ENCODE measurements at regions not wholly inside any gene's neighbourhood (a gene's known extent, or its start where the extent isn't known, plus 50 kb on each side); places are given as distances from the start of the nearest gene placed in this dataset.
"Not testable (repeated sequence)": the region's sequence is repeated elsewhere in the genome, so short reads cannot be mapped to it uniquely, and the experiment has no call there.

- Mint-ChIP-seq H3K27me3 (ENCODE audit: low read depth) (peaks cover 4% of the 10 kb centered on the region), H3K36me3 (ENCODE audit: low read depth) (no peaks in the 10 kb centered on the region), H3K9me3 (no peaks in the 10 kb centered on the region), H3K4me1 (peaks cover 15% of the 10 kb centered on the region), H3K4me3 (no peak overlapping the region), H3K27ac (ENCODE audit: unreplicated experiment) (no peak overlapping the region)
- DNase-seq (ENCODE audit: low read depth, low spot score), result no peak
- TF ChIP-seq CTCF (conservative IDR thresholded peaks at IDR 0.05), result no peak
Observed at GRCh38 chr2:64743739-64744330, 90.1 kb upstream of the SERTAD2 start.

- no peak for DNase-seq (ENCODE audit: low read depth, low spot score)
- Mint-ChIP-seq H3K4me3 (no peak overlapping the region), H3K36me3 (ENCODE audit: low read depth) (no peaks in the 10 kb centered on the region), H3K27ac (ENCODE audit: unreplicated experiment) (no peak overlapping the region), H3K27me3 (ENCODE audit: low read depth) (peaks cover 5% of the 10 kb centered on the region), H3K9me3 (no peaks in the 10 kb centered on the region), H3K4me1 (peaks cover 24% of the 10 kb centered on the region)
- no peak for TF ChIP-seq CTCF (conservative IDR thresholded peaks at IDR 0.05)
Observed at GRCh38 chr2:64745562-64745961, 91.8 kb upstream of the SERTAD2 start.

- not testable (repeated sequence) for H3K36me3 Mint-ChIP-seq (ENCODE audit: low read depth); DNase-seq (ENCODE audit: low read depth, low spot score); H3K27ac Mint-ChIP-seq (ENCODE audit: unreplicated experiment); H3K4me3 Mint-ChIP-seq; H3K27me3 Mint-ChIP-seq (ENCODE audit: low read depth); H3K9me3 Mint-ChIP-seq
- H3K4me1 Mint-ChIP-seq, result peaks cover 30% of the 10 kb centered on the region
Observed at GRCh38 chr2:64747690-64748091, 94.0 kb upstream of the SERTAD2 start.

- H3K27ac Mint-ChIP-seq (ENCODE audit: unreplicated experiment), result no peak overlapping the region
- no peaks in the 10 kb centered on the region for H3K36me3 Mint-ChIP-seq (ENCODE audit: low read depth)
- H3K27me3 Mint-ChIP-seq (ENCODE audit: low read depth), result peaks cover 7% of the 10 kb centered on the region
- TF ChIP-seq CTCF (conservative IDR thresholded peaks at IDR 0.05), result no peak
- peaks cover 30% of the 10 kb centered on the region for H3K4me1 Mint-ChIP-seq
- H3K9me3 Mint-ChIP-seq, result no peaks in the 10 kb centered on the region
- DNase-seq (ENCODE audit: low read depth, low spot score), result no peak
- no peak overlapping the region for H3K4me3 Mint-ChIP-seq
Observed at GRCh38 chr2:64748147-64748546, 94.4 kb upstream of the SERTAD2 start.

- Mint-ChIP-seq H3K36me3 (ENCODE audit: low read depth) (no peaks in the 10 kb centered on the region), H3K4me3 (peak overlapping the region; percentile 96), H3K27ac (ENCODE audit: unreplicated experiment) (no peak overlapping the region)
Observed at GRCh38 chr2:64748561-64748960, 94.8 kb upstream of the SERTAD2 start.

More at GRCh38 chr2:64748561-64748960, 94.8 kb upstream of the SERTAD2 start:
- Mint-ChIP-seq H3K9me3 (no peaks in the 10 kb centered on the region), H3K4me1 (peaks cover 30% of the 10 kb centered on the region), H3K27me3 (ENCODE audit: low read depth) (peaks cover 7% of the 10 kb centered on the region)
- TF ChIP-seq CTCF (conservative IDR thresholded peaks at IDR 0.05), result no peak
- no peak for DNase-seq (ENCODE audit: low read depth, low spot score)
